HG03342 (cell line): ENCODE measurements at regions not wholly inside any gene's neighbourhood (a gene's known extent, or its start where the extent isn't known, plus 50 kb on each side); places are given as distances from the start of the nearest gene placed in this dataset.
"Not testable (repeated sequence)": the region's sequence is repeated elsewhere in the genome, so short reads cannot be mapped to it uniquely, and the experiment has no call there.

Experiments used
- ATAC-seq: cut with Tn5 transposase; IDR thresholded peaks from one replicate; pipeline ENCODE4 v1.9.1; 2021; ENCODE audit warnings: mild to moderate bottlenecking, moderate library complexity; ENCODE audit not compliant: unreplicated experiment

- ATAC-seq, result peak; percentile 72
These were observed 176.4 kb upstream of the RREB1 start for GRCh38 chr6:6931071-6932025.

- no peak for ATAC-seq
These were observed 175.4 kb upstream of the RREB1 start for GRCh38 chr6:6932341-6932740.

GRCh38 chr6:6932968-6933367 is 174.8 kb upstream of the RREB1 start:
- no peak for ATAC-seq

DNA sequence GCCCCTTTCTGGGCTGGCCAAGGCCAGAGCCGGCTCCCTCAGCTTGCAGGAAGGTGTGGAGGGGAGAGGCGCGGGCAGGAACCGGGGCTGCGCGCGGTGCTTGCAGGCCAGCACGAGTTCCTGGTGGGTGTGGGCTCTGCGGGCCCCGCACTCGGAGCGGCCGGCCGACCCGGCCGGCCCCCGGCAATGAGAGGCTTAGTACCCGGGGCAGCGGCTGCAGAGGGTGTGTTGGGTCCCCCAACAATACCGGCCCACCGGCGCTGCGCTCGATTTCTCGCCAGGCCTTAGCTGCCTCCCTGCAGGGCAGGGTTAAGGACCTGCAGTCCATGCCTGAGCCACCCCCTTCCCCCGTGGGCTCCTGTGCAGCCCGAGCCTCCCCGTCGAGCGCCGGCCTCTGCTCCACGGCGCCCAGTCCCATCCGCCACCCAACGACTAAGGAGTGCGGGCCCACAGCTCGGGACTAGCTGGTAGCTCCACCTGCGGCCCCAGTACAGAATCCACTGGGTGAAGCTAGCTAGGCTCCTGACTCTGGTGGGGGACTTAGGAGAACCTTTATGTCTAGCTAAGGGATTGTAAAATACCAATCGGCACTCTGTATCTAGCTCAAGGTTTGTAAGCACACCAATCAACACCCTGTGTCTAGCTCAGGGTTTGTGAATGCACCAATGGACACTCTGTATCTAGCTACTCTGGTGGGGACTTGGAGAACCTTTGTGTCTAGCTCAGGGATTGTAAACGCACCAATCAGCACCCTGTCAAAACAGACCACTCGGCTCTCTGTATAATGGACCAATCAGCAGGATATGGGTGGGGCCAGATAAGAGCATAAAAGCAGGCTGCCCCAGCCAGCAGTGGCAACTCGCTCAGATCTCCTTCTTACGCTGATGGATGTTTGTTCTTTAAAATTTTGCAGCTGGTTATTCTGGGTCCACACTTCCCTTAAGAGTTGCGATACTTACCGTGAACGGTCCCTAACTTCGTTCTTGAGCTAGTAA is 167.4 kb upstream of the RREB1 start:
- ATAC-seq, result no peak

DNA sequence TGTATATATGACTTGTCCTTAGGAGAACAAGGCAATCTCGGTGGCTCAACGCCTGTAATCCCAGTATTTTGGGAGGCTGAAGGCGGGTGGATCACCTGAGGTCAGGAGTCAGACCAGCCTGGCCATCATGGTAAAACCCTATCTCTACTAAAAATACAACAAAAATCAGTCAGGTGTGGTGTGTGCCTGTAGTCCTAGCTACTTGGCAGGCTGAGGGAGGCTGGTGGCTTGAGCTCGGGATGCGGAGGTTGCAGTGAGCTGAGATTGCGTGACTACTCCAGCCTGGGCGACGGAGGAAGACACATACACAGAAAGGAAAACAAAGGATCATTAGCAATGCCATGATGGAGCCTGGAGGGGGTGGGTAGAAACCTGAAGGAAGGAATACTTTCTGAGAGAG is 166.6 kb upstream of the RREB1 start:
- ATAC-seq, result no peak

DNA sequence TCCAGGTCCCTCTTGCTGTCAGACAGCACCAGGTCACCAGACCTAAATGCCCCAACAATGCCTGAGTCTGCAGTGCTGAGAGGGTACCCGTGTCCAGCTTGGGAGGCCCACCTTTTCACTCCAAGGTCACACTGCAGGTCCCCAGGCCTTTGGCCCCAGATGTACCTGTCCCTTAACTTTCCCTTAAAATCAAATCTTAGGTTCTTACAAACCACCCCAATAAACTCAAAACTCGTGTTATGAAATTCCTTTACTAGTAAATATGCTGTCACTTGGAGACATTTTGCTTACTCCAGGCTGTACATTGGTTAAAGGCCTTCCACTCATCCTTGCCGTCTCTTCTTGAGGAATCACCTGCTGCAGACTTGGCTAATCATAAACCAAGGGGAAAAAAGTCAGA is 165.7 kb upstream of the RREB1 start:
- no peak for ATAC-seq

- peak; percentile 57 for ATAC-seq
These were observed 164.9 kb upstream of the RREB1 start for GRCh38 chr6:6942831-6943230.

GRCh38 chr6:6943421-6943820 is 164.3 kb upstream of the RREB1 start:
- ATAC-seq, result no peak

GRCh38 chr6:6946206-6947155 is 161.3 kb upstream of the RREB1 start:
- ATAC-seq, result no peak

DNA sequence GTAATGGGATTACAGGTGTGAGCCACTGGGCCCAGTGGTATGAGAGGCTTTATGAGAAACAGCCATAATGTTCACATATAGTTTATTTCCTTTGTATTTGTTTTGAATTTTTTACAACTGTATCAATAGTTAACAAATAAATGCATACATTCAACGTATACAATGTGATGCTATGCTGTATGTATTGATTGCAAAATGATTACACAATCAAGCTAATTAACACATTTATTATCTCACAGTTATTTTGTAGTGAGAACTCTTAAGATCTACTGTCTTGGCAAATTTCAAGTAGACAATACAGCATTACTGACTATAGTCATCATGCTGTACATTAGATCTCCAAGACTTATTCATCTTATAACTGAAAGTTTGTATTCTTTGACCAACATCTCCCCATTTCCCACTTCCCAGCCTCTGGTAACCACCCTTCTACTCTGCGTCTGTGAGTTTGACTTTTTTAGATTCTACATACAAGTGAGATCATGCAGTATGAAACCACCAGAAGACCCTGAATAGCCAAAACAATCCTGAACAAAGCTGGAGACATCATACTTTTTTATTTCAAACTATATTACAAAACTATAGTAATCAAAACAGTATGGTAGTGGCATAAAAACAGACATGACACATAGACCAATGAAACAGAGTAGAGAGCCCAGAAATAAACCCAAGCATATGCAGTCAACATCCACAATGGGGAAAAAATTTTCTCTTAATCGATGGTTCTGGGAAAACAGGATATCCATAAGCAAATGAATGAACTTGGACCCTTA is 157.2 kb upstream of the RREB1 start:
- no peak for ATAC-seq

- no peak for ATAC-seq
These were observed 156.4 kb upstream of the RREB1 start for GRCh38 chr6:6951355-6951754.

- no peak for ATAC-seq
These were observed 155.3 kb upstream of the RREB1 start for GRCh38 chr6:6952484-6952883.

GRCh38 chr6:6952927-6953326 is 154.8 kb upstream of the RREB1 start:
- ATAC-seq, result not testable (repeated sequence)

DNA sequence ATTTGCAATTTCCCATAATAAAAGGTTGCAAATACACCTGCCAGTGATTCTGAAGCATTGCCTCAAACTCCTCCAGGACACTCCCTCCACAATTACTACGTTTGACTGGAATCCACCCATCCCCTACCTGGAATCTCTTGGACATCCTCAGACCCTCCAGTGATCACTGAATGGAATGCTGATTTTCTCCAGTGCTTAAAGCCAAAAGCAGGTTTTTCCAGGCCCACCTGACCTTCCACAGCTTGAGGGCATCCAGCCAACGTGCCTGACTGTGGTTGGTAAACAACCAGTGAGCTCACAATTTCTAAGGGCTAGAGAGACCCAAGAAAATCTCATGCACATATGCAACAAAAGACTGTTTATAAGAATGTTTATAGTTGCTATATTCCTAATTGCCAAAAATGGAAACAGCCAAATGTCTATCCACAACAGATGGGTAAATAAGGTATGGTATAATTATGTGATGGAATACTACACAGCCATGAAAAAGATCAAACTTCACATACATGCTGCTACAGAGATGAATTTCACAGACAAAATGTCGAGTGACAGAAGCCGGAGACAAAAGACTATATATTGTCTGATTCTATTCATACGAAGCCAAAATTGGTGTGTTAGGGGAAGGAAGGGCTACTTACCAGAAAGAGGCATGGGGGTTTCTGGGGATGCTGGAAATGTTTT is 147.1 kb upstream of the RREB1 start:
- ATAC-seq, result no peak

GRCh38 chr6:6962086-6962485 is 145.7 kb upstream of the RREB1 start:
- ATAC-seq, result no peak

DNA sequence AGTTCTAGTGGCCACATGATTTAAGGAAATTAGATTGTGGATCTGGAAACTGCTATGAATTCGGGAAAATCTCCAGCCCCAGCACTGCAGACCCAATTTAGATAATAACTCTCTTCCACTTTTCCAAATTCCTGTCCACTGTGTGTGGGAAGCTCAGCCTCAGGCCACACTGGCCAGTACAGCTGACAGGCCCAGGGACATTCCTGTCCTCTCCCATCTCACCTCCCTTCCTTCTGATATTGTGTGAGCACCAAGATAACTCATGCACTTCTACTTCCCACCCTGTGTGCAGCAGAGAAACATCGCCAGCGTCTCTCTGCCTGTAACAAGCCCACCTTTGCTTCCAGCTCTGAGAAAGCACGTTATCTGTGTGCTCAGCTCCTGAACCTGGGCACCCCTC is 145.1 kb upstream of the RREB1 start:
- ATAC-seq, result no peak

GRCh38 chr6:6963390-6963789 is 144.4 kb upstream of the RREB1 start:
- not testable (repeated sequence) for ATAC-seq

DNA sequence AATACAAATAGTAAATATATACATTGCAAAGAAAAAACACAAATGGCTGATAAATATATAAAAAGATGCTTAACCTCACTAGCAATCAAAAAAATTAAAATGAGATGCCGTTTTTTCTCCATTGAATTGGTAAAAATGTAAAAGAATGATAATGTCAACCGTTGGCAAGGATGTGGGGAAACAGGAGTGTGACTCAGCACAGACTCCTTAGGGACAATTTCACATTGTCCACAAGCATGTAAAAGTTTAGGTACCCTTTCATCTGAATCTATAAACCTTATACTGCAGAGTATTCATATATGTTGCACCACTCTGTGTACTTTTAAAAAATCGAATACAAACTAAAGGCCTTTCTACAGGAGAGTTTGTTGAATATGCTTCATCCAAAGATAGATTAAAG is 143.1 kb upstream of the RREB1 start:
- no peak for ATAC-seq

- ATAC-seq, result no peak
These were observed 141.6 kb upstream of the RREB1 start for GRCh38 chr6:6966127-6966526.
